Fibroblast of pulmonary artery (primary cell): ENCODE measurements at regions not wholly inside any gene's neighbourhood (a gene's known extent, or its start where the extent isn't known, plus 50 kb on each side); places are given as distances from the start of the nearest gene placed in this dataset.

Source experiments
- DNase-seq: peaks from one replicate; pipeline ENCODE4 v3.0.0-alpha.2; 2010; ENCODE audit warnings: low read depth
- H3K4me3 ChIP-seq: replicated peaks from 2 replicates; pipeline ENCODE4 v1.5.1; 2011; ENCODE audit warnings: low read depth, mild to moderate bottlenecking, control low read depth, low read length, moderate library complexity
- CTCF ChIP-seq: IDR thresholded peaks from 2 replicates; pipeline ENCODE4 v1.5.1; 2011; ENCODE audit warnings: mild to moderate bottlenecking, control low read depth, low read length, inconsistent platforms; ENCODE audit errors: missing control alignments

DNA sequence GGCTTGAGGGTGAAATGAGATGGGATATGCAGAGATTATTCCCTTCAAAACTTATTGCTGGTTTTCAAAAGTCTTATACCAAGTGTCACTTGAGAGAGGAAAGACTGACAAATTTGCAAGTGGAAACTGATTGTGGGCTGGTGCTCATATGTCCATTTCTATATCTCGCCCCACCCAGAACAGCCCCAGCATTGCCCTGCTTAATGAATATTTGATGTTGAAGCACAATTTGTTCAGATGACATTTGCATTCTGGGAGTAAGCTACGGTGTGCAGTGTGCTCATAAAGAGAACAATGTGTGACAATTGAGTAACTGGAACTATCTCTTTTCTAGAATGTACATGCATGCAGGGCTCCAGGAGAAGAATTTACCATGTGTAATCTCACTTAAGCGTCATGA is 223.5 kb upstream of the TRPC5 start:
- no peak overlapping the region for H3K4me3 ChIP-seq
- no peak for TF ChIP-seq CTCF
- no peak for DNase-seq

- no peak for DNase-seq
- TF ChIP-seq CTCF, result no peak
- no peak overlapping the region for H3K4me3 ChIP-seq
Observed at GRCh38 chrX:112279940-112280339, 197.4 kb upstream of the TRPC5 start.

GRCh38 chrX:112270991-112271390 is 188.4 kb upstream of the TRPC5 start:
- no peak for DNase-seq
- no peak for TF ChIP-seq CTCF

DNA sequence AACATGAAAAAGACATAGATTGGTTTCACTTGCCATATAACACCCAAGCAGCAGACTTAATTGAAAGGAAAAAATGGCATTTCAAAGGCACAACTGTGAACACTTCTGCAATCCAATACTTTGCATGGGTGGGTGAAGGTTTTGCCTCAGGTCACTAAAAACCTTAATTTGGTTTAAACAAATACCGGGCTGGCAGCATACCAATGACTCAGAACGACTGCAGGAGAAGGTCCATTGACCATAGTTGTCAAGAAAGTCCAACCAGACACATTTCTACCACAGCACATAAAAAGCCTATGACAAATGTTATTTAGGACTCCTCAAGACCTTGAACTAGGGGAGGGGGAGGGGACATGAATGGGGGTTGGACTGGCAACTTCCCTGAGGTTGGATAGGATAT is 183.6 kb upstream of the TRPC5 start:
- DNase-seq, result no peak
- H3K4me3 ChIP-seq, result no peak overlapping the region
- no peak for TF ChIP-seq CTCF

More at GRCh38 chrX:112270991-112271390, 188.4 kb upstream of the TRPC5 start:
- H3K4me3 ChIP-seq, result no peak overlapping the region

DNA sequence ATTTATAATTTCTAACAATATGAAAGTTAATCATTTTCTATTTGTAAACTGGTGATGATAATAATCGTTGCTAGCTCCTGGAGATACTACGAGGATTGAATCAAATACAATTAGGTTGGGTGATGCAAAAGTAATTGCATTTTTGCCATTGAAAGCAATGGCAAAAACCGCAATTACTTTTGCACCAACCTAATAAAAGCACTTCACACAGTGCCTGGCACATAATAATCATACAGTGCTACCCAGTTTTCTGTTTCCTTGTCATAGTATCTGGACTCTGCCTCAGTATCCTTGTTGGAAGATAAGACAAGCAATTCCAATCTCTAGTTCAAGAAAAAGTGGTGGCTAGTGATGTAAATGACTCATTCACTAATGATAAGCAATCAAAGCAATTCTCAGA is 176.8 kb upstream of the TRPC5 start:
- DNase-seq, result no peak
- no peak for TF ChIP-seq CTCF

GRCh38 chrX:112254896-112255295 is 172.3 kb upstream of the TRPC5 start:
- DNase-seq, result no peak
- no peak for TF ChIP-seq CTCF
- no peak overlapping the region for H3K4me3 ChIP-seq

More for the DNA sequence above, 176.8 kb upstream of the TRPC5 start:
- H3K4me3 ChIP-seq, result no peak overlapping the region

DNA sequence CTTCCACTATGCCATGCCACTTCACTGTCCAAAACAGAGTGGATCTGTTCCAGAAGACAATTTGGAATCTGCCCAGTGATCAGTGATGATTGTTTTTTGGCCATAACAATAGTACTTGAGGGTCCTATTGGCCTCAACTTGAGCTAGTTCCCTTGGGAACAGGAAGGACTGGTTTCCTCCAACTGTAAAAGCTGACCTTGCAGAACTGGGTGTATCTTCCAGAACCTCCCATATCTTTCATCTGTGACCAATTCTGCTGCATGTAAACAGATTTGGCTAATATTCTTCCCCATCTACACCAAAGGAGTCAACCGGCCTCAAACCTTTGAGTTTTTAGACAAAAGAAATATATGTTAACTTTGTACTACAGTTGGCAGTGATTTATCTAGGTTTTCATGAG is 165.1 kb upstream of the TRPC5 start:
- DNase-seq, result no peak
- no peak for TF ChIP-seq CTCF
- H3K4me3 ChIP-seq, result no peak overlapping the region
